NCI-H2196 treated with DMSO at 0.1 percent for 48 hours (cell line): ENCODE measurements at regions not wholly inside any gene's neighbourhood (a gene's known extent, or its start where the extent isn't known, plus 50 kb on each side); places are given as distances from the start of the nearest gene placed in this dataset.

ENCODE experiments used
- DNase-seq: peaks from one replicate; lab custom pipeline; 2025; ENCODE audit not compliant: unreplicated experiment; lab: John Stamatoyannopoulos, UW

DNA sequence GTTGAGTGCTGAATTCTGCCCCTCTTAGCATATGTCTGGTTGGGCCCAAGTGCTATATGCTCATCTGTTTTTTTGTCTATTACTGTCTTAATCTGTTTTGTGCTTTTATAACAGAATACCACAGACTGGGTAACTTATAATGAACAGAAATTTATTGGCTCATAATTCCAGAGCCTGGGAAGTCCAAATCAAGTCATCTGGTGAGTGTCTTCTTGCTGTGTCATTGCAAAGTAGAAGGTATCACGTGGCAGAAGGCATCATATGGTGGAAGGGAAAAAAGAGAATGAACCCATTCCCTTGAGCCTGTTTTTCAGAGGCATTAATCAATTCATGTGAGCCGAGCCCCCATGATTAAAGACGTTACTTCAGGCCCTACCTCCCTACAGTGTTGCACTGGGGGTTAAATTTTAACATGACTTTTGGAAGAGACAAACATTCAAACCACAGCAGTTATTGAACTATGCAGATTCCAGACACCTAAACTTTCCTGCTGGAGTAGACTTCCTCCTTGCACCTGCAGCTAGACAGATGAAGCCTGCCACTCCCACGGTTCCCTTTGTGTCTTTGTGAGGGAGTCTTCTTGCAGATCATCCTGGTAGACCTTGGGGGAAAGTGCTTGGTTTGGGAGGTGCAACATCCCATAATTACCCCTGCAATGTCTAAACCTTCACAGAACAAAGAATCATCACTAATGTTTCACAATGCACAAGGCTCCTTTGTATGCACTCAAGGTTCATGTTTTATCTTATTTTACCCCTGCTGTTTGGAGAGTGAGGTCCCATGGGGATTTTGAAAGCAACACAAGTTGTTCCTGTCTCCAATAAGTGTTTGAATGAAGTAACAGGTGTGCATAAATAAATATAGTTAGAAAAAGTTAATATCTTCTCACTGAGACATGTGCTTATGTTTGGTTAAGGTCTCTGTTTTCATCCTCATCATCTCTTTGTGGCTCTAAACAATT is 64.7 kb upstream of the XCR1 start:
- DNase-seq, result no peak

DNA sequence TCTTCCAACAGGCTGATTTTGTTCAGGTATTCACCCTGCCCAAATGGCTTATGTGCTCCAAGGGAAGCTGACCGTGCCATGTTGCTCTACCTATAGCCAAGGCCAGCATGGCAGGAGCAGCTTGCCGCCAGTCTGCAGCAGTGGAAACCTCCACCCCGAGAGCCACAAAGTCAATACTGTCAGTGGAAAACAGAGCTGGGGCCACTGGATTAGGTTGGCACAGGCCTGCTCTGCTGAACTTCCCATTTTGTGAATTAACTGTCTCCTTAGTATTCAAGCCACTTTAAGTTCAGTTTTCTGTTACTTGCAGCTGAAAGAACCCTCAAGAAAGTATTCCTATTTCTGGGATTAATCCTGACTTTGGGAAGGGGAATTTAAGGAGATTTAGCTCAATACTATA is 63.8 kb upstream of the XCR1 start:
- no peak for DNase-seq

DNA sequence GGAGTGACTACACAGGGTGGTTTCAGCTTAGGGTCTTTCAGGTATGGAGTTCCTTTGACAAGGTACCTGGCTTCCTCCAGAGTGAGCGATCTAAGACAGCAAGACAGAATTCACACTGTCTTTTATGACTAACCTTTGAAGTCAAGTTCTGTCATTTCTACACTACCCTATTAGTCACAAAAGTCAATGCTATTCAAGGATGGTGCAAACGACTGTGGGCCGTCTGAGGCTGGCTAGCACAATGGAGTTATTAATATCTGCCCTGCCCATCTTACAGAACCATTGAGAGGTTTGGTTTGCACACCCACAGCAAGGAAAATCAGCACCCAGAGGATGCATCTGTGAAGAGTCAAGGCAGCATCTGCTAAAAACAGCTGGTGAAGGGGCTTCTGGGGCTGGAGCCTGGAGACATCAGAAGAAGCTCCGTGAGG is 62.9 kb upstream of the XCR1 start:
- DNase-seq, result no peak

DNA sequence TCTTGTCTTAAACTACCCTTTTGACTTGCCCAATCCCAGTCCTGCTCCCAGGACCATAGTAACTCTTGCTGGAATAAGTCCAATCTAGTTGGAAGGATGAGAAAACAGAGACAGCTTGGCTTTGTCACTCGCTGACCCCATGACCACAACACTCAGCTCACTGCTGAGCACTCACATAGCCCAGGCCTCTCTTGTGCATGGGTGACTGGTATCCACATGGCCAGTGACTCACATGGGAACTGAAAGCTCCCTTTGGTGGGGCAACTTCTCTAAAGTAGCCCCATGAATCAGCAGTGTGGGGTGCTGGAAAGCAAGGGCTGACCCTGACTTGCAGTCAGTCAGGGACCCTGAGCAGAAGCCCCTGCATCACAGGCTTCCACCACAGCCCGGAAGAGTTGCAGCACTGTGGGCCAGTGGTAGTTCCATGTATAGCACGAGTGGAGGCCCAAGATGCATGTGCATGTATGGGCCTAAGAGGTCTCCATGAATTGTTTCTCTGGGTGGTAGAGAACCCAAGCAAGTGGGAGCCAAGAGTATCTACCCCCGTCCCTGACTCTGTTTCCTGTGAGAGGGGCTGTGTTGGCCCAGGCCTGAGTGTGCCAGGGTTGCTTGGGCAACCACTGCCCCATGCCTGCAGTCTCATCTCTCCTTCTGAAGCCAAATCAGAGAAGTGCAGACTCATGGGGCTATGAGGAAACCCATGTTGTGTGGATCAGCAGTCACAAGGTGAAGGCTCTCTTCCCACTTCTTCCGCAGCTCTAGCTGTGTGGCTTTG is 62.1 kb upstream of the XCR1 start:
- DNase-seq, result no peak

GRCh38 chr3:46087871-46088270 is 60.6 kb upstream of the XCR1 start:
- no peak for DNase-seq

GRCh38 chr3:46086986-46087385 is 59.7 kb upstream of the XCR1 start:
- DNase-seq, result no peak

GRCh38 chr3:46086083-46086437 is 58.8 kb upstream of the XCR1 start:
- no peak for DNase-seq

GRCh38 chr3:46085421-46086082 is 58.3 kb upstream of the XCR1 start:
- DNase-seq, result no peak

DNA sequence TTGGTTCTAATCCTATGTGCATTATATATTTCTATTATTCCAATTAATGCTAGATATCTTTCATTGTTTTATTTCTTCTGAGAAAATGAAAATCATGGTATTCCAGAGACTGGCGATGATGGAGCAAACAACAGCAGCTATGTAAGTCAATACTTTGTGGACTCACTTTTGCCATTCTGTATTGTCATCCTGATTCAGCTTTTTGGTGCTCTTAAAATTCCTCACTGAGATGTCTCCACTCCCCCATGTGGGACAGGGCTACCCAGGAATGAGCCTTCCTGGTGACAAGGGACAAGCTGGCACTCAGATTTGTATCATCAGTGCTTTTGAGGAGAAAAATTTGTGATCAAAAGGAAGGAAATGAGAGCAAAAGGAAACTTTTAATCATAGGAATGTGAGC is 56.7 kb upstream of the XCR1 start:
- DNase-seq, result no peak

GRCh38 chr3:46082849-46083248 is 55.6 kb upstream of the XCR1 start:
- DNase-seq, result no peak

DNA sequence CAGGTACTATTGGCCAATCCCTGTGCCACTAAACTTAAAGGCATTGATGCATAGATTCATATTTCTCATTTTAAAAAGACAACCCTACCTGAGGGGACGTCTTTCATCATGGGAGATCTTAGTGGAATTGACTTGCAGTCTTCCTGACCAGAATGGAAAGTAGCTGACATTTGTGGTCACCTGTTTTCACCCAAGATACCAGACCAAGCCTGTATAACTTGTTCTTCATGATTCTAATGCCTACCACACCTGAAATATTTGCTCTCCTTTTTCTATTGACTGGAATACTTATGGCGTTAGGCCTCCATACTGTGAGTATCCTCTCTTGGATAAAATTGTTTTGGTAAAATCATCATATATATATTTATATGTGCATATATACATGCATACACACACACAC is 54.7 kb upstream of the XCR1 start:
- DNase-seq, result no peak

GRCh38 chr3:46080969-46081345 is 53.7 kb upstream of the XCR1 start:
- no peak for DNase-seq

GRCh38 chr3:46080124-46080968 is 53.1 kb upstream of the XCR1 start:
- no peak for DNase-seq

GRCh38 chr3:46078712-46079400 is 51.6 kb upstream of the XCR1 start:
- DNase-seq, result peak; percentile 44
